ENCODE measurements at regions not wholly inside any gene's neighbourhood (a gene's known extent, or its start where the extent isn't known, plus 50 kb on each side); places are given as distances from the start of the nearest gene placed in this dataset.

GRCh38 chr15:56868170-56868569, 50.3 kb upstream of the TCF12 start:
- DNase-seq = no peak

GRCh38 chr15:56866803-56867202, 51.6 kb upstream of the TCF12 start:
- no peak for DNase-seq

DNA sequence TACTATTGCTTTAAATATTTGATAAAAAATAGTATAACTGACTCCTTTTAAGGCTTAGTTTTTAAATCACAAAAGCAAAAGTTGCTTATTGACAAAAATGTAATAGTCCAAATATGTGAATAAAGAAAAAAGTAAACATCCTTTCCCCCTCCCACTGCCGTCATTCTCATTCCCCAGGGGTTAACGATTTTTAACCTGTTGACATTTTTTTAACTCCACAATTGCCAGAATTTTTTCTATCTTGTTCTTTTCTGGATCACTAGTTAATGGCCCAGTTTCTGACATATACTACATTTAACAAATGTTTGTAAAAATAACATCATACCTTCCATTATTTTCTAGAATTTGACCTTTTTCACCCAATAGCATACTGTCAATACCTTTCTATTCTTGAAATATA, 60.6 kb upstream of the TCF12 start:
- DNase-seq = no peak

DNA sequence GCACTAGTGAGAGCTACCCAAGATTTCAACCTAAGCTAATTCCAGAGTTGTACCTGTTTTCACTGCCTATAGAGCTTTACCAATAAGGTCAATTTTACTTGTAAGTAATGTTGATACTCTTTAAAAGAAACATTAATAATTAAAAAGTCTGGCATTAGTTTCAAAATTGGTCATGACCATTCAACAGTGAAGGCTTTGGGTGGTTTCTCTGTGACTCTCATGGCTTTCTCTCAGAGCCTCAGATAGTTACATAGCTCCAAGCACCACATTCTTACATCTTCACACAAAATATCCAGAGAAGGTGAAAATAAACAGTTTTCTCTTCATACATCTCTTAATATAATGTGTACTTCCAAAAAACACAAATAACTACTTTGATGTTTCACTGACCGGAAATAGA, 61.5 kb upstream of the TCF12 start:
- no peak for DNase-seq

DNA sequence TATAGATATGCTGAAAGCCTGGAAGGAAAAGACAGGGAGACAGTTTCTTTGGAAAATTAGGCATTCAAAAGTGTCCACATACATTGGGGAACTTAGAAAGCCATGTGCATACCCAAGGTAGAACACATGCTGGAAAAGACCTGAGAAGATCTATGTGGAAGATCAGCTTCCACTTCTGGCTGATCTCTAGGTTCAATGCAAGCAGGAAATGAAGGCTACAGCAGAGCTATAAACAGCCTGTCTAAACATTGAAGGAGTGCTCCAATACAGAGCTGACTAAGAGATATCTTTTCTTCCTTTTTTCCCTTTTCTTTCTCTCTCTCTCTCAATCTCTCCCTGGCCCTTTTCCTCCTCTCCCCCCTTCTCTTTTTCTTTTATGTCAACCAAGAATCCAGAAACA, 73.6 kb upstream of the TCF12 start:
- DNase-seq = no peak

DNA sequence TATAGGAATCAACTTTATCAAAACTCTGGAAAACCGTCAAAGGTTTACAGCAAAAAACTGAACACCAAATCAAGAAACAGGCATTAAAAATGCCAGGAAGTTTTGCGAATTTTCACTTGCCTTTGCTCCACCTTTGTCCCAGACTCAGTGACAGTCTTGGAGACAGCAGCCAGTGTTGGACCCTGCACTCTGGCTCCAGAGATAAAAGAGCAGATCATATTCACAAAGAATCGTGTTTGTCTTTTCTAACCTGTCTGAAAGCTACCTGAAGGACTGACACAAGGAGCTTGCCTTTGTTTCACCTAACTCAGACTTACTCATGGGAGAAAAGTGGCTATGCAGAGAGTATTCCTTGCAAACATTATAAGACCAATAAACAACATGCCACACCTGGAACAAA, 74.0 kb upstream of the TCF12 start:
- no peak for DNase-seq

DNA sequence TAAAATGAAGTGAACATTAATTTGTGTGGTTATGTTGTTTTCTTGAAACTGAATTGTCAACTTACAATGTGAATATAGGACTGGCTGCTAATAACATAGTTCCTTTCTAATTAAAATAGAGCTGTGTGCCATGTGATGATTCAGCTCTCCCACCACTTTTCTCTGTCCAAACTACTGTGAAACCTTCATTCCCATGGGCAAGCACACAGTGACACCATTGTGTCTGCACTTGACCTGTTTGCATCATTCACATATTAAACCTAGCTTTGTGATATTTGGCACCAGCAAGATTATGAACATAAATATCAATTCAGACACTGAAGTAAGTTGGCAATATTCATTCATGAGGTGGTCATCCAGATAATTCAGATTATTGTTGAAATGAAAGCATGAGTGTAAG, 78.8 kb upstream of the TCF12 start:
- no peak for DNase-seq

GRCh38 chr15:56839099-56839498, 79.3 kb upstream of the TCF12 start:
- DNase-seq = no peak

GRCh38 chr15:56838085-56838484, 80.4 kb upstream of the TCF12 start:
- no peak for DNase-seq

DNA sequence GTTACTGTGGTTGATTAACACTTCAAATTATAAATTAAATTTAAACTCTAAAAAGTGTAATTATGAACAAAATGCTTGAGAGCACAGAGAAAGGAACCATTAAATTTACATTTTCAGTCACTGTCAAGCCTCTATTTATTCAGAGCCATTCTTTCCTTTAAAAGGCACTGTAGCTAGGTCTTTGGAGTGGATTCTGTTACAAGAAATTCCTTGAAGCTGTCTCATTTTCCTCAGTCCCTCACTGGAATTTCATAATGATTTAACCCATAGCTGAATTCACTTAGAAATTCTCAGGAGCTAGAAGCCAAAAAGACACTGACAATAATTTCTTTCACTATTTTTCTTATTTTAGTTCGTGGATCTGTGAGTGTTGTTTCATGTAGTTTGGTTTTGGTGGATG, 81.2 kb upstream of the TCF12 start:
- no peak for DNase-seq

DNA sequence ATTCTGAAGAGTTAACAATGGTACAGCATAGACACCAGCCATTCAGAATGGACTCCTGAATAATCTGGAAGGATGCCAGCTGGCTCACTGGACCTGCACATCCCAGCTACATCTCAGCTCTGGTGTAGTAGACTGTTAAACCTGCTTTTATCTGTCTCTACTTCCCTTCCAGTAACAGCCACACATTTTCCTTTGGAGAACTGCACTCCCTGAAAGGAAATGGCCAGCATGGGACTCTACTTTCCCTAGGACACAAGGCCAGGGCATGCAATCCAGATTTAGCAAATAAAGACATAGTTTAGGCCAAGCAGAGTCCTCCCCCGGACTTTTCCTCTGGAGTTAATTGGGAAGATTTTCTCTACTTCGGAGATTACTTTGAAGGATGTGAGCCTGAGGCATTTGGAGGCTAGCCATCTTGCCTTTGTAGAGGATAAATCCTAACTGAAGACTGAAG, 82.7 kb upstream of the TCF12 start:
- no peak for DNase-seq

DNA sequence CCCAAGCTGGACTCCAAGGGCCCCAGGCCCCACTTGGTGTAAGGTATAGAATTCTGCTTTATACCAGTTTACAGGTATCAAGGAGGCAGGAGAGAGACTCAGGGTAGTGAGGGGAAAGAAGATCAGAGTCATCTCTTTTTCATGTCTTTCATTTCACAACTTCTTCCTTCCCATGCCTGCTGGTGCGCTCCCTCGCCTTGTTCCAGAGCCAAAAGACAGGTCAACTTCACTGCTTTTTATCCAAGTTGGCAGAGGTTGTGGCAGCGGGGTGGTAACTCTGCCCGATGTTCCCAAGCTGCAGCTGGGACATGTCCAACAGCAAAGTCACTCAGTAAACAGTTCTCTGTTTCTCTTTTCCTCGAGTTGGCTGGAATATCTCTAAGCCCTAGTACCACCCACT, 86.3 kb upstream of the TCF12 start:
- no peak for DNase-seq

GRCh38 chr15:56831467-56832005, 86.9 kb upstream of the TCF12 start:
- DNase-seq = no peak

DNA sequence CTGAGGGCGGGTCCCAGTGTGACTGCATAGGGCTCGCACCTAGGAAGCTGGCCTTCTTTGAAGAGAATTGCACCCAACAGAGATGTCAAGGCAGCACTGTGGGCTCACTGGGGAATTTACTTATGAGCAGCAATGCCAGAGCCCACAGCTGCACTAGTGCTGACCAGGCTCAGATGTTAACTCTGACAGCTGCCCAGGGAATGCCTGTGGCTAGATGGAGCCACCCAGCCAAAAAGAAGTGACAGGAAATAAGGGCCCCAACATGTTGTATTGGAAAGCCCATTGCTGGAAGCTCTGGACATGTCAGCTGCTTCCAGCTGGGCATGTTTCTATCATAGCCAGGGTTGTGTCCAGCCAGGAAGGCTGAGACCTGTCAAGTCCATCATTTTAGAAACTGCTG, 90.9 kb upstream of the ZNF280D start:
- DNase-seq = no peak

DNA sequence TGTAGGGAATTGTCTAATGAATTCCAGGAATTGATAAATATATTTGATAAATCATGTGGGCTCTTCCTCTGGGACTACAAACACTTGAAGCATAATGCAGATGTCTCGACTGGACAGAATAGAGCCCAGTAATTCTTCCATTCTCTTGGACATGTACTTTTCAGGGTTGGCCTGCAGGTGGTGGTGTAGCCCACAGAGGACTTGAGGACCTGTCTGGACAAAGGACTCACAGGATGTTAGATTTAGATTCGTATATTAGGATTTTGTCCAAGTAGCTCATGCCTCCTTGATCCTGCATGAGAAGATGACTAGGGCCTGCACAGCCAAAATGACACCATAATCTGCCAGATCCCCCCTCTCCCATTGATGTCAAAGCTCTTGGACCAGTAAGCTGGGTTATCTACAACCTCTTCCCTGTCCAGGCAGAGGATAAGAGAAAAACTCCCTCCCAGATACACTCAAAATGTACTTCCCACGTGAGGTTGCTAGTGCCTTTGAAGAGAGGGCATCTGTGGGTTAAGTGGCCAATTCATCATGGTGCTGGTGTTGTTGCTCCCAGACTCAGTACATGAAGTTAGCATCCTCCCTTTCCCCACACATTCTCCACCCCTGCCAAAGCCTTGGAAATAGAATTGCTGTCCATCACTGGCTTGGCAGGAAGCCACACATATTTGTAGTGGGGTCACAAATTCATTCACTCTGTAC, 88.6 kb upstream of the ZNF280D start:
- DNase-seq = peak in 3 of 4 experiments; percentile 1 to 37 (median 6)

DNA sequence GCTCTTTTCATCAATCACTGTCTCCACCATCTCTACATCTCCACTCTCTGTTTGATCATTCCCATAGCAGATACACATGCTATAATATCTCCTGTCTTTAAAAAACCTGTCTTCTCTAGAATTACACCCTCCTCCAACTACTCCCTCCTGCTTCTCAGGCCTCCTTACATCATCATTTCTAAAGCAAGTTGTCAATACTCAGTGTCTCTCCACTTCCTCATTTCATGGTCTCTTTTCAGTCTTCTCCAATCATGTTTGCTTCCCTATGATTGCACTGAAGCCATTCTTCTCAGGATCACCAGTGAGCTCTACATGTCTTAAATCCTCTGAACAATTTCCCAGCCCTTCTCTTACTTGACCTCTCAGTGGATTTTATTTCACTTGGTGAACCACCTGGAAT, 87.0 kb upstream of the ZNF280D start:
- no peak for DNase-seq

DNA sequence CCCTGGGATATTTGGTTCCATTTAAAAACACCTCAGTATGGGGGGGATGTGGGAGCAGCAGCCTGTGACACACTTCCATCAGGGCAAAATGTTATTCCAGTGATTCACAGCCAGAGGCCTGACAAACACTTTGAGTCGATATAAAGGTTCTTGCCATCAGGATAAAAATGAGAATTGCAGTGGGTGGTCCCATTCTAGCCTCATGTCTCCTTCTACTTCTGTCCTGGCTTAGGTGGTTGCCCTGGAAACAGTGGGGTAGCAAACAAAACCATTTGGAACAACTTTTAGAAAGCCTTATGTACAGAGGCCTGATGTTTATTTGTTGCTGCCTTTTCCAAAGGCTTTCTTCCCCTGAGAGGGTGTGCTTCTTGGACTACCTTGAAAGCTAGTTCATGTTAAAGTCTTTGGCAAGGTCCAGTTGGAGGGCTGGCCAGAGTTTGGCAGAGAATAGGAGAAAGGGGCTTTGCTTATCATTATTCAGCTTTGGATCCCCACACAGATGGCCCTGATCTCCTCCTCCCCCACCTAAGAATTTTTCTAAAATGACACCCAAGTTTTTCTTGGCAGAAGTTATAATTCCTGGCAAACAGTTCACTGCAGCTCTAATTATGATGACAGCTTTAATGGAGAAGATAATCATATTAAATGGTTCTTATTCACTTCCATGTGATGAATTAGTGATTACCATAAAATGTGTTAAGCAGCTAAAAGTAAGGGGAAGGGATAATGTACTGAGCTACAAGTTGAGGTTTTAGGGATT, 84.2 kb upstream of the ZNF280D start:
- no peak for DNase-seq

- no peak for DNase-seq
Measured at GRCh38 chr15:56816781-56817180, 83.5 kb upstream of the ZNF280D start.

- no peak for DNase-seq
Measured at GRCh38 chr15:56815247-56815646, 81.9 kb upstream of the ZNF280D start.

- DNase-seq = no peak
Measured at GRCh38 chr15:56814429-56814828, 81.1 kb upstream of the ZNF280D start.

- no peak for DNase-seq
Measured at GRCh38 chr15:56813995-56814394, 80.7 kb upstream of the ZNF280D start.

GRCh38 chr15:56812961-56813360, 79.7 kb upstream of the ZNF280D start:
- no peak for DNase-seq

GRCh38 chr15:56812221-56812620, 78.9 kb upstream of the ZNF280D start:
- DNase-seq = no peak

- DNase-seq = no peak
Measured at GRCh38 chr15:56811586-56811985, 78.3 kb upstream of the ZNF280D start.

Data from activated naive CD4-positive, alpha-beta T cell (primary cell).